Lower leg skin (tissue), 4 donors: ENCODE measurements at regions not wholly inside any gene's neighbourhood (a gene's known extent, or its start where the extent isn't known, plus 50 kb on each side); places are given as distances from the start of the nearest gene placed in this dataset.

ENCODE experiments used
- DNase-seq, 2 donors: peaks; one replicate each; pipeline ENCODE4 v3.0.0-alpha.2; 2019; ENCODE audit warnings: low spot score in 2 of 2
- H3K4me3 ChIP-seq: fragments of 200-600 bp; sonication (generic); 2 replicates; pipeline ENCODE4 v1.5.1; 2017; ENCODE audit warnings: mild to moderate bottlenecking, low read depth; ENCODE audit not compliant: poor library complexity, severe bottlenecking
- POLR2A ChIP-seq, 2 donors: fragments of 450-650 bp; IDR thresholded peaks; one replicate each; pipeline ENCODE4 v1.6.1; 2016 to 2017; ENCODE audit warnings: antibody characterized with exemption in 2 of 2, mild to moderate bottlenecking in 1 of 2, moderate library complexity in 1 of 2
- WGBS, 2 donors: methylation state at CpG; one replicate each; pipeline ENCODE4 v1.1.5; 2018; 5-methylcytosine and 5-hydroxymethylcytosine counted together
- intact Hi-C: fragments of 100-400 bp; cut with DNase I; formaldehyde crosslinking; loops from one replicate; pipeline ENCODE4 v1.15.0; 2023; ENCODE audit warnings: low total_unique reads
- TF ChIP-seq, protein P1 (sequence below), 3 donors: fragments of 450-650 bp; IDR thresholded peaks; one replicate each; pipeline ENCODE4 v1.5.1; 2016; ENCODE audit warnings: antibody characterized with exemption in 3 of 3, mild to moderate bottlenecking in 3 of 3, moderate library complexity in 2 of 3

DNA sequence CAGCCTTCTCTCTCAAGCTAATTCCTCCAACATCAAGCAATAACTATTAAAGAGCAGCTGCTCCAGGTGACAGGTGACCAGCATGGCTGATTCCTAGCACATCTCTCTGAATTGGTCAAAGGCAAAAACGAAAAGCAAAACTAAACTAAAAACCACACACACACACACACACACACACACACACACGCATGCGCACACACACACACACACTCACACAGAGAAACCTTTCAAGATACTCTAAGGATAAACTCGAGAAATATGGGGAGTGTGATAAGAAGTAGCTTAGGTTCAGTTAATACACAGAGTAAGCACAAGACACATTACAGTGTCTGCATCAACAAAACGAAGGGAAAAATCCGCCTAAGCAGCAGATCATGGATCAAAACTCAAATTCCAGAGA is 74.5 kb upstream of the FZD7 start:
- 59 to 72% methylated on average over 6 of the region's 6 CpGs for WGBS, 2 donors
- TF ChIP-seq POLR2A (IDR thresholded peaks at IDR 0.05), result no peak
- TF ChIP-seq, protein P1, sequence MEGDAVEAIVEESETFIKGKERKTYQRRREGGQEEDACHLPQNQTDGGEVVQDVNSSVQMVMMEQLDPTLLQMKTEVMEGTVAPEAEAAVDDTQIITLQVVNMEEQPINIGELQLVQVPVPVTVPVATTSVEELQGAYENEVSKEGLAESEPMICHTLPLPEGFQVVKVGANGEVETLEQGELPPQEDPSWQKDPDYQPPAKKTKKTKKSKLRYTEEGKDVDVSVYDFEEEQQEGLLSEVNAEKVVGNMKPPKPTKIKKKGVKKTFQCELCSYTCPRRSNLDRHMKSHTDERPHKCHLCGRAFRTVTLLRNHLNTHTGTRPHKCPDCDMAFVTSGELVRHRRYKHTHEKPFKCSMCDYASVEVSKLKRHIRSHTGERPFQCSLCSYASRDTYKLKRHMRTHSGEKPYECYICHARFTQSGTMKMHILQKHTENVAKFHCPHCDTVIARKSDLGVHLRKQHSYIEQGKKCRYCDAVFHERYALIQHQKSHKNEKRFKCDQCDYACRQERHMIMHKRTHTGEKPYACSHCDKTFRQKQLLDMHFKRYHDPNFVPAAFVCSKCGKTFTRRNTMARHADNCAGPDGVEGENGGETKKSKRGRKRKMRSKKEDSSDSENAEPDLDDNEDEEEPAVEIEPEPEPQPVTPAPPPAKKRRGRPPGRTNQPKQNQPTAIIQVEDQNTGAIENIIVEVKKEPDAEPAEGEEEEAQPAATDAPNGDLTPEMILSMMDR (IDR thresholded peaks at IDR 0.05), result no peak
- intact Hi-C loops, result no loop called here
- DNase-seq, result no peak
- H3K4me3 ChIP-seq, result no peak overlapping the region

DNA sequence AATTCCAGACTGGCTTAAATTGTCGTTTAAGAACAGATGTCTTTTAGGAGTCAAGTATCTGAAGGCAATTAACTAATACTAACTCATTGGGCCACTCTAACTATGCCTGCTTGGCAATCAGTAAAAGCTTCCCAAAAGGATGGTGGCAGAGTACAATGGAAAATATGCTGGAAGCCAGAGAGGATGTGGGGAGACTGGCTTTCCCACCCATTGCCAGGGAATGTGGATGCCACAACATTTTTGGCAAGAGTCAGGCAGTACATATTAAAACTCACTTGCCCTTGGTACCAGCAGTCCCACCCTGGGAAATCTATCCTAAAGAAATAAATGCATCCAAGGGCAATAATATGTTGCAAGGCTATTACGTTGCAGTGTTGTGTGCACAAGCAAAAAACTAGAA is 74.0 kb upstream of the FZD7 start:
- no peak for TF ChIP-seq POLR2A (IDR thresholded peaks at IDR 0.05)
- TF ChIP-seq, protein P1 (IDR thresholded peaks at IDR 0.05), result no peak
- intact Hi-C loops, result no loop called here
- DNase-seq, result no peak
- no peak overlapping the region for H3K4me3 ChIP-seq
- WGBS, 2 donors, result 39 to 48% methylated on average over 2 of the region's 2 CpGs

DNA sequence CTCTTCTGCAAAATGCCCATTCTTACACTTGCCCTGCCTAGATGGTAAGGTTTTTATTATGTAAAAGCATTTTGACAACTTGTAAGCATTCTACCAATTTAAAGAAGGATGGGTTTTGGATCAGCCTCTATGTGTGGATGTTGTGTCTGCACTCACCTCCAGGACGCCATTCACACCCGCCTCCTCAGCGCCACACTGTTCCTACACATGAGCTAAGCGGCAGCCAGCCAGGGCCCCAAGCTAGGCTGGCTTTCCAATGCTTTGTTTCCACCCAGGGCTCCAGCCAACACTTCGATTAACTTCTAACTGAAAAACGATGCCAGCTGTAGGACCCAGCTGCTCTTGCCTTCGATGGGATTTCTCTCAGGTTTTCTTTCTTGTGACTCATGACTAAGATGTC is 73.3 kb upstream of the FZD7 start:
- no peak overlapping the region for H3K4me3 ChIP-seq
- TF ChIP-seq, protein P1 (IDR thresholded peaks at IDR 0.05), result no peak
- no peak for TF ChIP-seq POLR2A (IDR thresholded peaks at IDR 0.05)
- WGBS, 2 donors, result 59 to 70% methylated on average over 7 of the region's 7 CpGs
- DNase-seq, result no peak
- intact Hi-C loops, result no loop called here

DNA sequence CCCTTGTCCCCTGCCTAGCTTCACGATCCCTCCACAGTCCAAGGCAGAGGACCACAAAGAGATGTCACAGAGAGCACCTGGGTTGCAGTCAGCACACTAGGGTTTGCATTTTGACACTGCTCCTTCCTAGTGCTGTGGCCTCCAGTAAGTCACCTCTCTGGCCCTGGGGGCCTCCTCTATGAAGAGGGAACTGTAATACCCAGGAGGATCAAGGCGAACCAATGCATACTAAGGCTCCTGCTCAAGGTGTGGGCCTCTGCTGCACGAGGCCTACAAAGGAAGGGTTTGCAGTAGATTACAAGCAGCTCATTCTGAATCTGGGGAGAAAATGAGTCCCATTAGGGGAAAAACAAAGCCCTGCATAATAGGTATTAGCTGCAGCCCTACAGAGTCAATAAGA is 72.3 kb upstream of the FZD7 start:
- no peak overlapping the region for H3K4me3 ChIP-seq
- intact Hi-C loops, result no loop called here
- WGBS, 2 donors, result 87 to 97% methylated on average over 3 of the region's 3 CpGs
- no peak for TF ChIP-seq POLR2A (IDR thresholded peaks at IDR 0.05)
- TF ChIP-seq, protein P1 (IDR thresholded peaks at IDR 0.05), result no peak
- no peak for DNase-seq

DNA sequence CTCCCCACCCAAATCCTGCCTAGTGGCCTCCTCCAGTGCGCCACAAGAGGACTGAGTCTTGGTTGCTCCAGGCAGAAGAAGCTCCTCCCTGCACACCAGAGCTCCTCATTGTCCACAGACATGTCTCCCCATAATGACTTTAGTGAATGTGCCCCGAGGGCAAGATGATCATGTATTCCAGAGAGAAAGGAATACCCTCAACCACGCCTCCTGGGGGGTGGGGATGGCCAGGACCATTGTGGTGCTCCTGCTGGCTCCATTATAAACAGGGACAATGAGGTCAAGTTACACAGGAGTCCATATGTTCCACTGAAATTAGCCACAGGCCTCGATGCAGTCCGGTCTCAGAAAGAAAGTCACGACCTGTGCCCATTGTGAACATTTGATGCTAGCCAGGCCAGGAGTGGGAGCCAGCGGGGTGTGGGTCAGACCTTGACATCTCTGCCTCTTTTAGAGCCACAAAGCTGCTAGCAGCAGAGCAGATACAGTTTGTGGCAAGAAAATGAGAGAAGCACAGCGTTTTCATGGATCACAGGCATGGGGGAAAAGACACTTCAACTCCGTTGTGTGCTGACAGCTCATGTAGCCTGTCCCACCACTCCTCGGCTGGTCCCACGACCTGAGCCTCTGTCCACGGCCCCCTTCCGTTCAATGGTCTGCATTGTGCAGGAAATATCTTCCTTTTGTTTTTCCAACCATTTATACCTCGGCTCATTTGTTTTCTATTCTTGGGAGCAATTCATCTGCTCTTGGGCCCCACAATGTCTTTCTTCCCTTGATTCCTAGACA is 70.7 kb upstream of the FZD7 start:
- TF ChIP-seq, protein P1 (IDR thresholded peaks at IDR 0.05), result no peak
- TF ChIP-seq POLR2A (IDR thresholded peaks at IDR 0.05), result no peak
- no peak overlapping the region for H3K4me3 ChIP-seq
- DNase-seq, result no peak
- WGBS, 2 donors, result 90 to 91% methylated on average over 13 to 14 of the region's 14 CpGs
- intact Hi-C loops, result no loop called here

DNA sequence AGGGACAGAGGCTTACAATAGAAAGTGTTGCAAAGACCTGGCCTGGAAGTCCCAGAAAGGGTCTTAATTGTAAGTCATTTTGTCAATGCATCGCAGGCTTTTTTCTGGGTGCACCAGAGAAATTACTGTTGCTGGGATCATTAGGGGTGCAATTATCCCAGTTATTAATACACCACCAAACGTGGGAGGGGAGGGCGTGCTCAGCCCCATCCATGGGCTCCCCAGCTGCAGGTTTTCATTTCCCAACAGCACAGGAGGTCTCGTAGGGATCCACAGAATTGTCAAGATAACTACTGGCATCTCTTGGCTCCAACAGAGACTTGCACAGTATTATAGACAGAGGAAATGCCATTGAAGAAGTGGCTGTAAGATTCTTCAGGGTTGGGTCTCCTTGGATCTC is 69.6 kb upstream of the FZD7 start:
- DNase-seq, result no peak
- WGBS, 2 donors, result 89 to 96% methylated on average over 4 of the region's 4 CpGs
- TF ChIP-seq, protein P1 (IDR thresholded peaks at IDR 0.05), result no peak
- no peak for TF ChIP-seq POLR2A (IDR thresholded peaks at IDR 0.05)
- no peak overlapping the region for H3K4me3 ChIP-seq
- intact Hi-C loops, result no loop called here
